NB4 (cell line): ENCODE measurements at regions not wholly inside any gene's neighbourhood (a gene's known extent, or its start where the extent isn't known, plus 50 kb on each side); places are given as distances from the start of the nearest gene placed in this dataset.

ENCODE experiments used
- DNase-seq: peaks from one replicate; pipeline ENCODE4 v3.0.0; 2010; ENCODE audit warnings: low read depth
- H3K4me3 ChIP-seq: one replicate; pipeline ENCODE4 v1.5.1; 2011; ENCODE audit warnings: mild to moderate bottlenecking, low read depth, low read length, moderate library complexity
- MYC ChIP-seq: IDR thresholded peaks from 2 replicates; pipeline ENCODE4 v1.6.1; 2011; ENCODE audit warnings: low read depth, low read length
- POLR2A ChIP-seq: IDR thresholded peaks from 2 replicates; pipeline ENCODE4 v1.6.1; 2011; ENCODE audit warnings: mild to moderate bottlenecking; ENCODE audit not compliant: insufficient read length; ENCODE audit errors: extremely low read depth
- TF ChIP-seq, protein P1 (sequence below): IDR thresholded peaks from one replicate; pipeline ENCODE4 v1.5.1; 2012; ENCODE audit warnings: low read depth, low read length
- TF ChIP-seq, protein P2 (sequence below): IDR thresholded peaks from 2 replicates; pipeline ENCODE4 v1.6.1; 2011; ENCODE audit warnings: low read depth, low read length

DNA sequence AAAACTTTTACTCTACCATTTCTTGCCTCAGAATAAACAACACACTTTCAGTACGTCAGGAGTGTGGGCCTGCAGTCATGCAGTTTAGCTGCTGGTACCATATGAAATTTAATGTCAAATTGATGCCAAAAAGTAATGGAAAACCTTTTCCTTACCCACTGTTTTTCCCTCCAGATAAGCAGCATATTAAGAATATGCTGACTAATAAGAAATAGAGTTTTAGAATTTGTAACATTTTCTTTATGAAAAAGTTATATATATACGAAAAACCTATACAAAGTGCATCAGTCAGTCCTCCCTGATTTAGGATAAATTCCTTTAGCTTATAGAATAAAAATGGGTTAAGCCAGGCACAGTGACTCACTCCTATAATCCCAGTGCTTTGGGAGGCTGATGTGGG is 206.8 kb upstream of the PPARGC1A start:
- TF ChIP-seq, protein P1, sequence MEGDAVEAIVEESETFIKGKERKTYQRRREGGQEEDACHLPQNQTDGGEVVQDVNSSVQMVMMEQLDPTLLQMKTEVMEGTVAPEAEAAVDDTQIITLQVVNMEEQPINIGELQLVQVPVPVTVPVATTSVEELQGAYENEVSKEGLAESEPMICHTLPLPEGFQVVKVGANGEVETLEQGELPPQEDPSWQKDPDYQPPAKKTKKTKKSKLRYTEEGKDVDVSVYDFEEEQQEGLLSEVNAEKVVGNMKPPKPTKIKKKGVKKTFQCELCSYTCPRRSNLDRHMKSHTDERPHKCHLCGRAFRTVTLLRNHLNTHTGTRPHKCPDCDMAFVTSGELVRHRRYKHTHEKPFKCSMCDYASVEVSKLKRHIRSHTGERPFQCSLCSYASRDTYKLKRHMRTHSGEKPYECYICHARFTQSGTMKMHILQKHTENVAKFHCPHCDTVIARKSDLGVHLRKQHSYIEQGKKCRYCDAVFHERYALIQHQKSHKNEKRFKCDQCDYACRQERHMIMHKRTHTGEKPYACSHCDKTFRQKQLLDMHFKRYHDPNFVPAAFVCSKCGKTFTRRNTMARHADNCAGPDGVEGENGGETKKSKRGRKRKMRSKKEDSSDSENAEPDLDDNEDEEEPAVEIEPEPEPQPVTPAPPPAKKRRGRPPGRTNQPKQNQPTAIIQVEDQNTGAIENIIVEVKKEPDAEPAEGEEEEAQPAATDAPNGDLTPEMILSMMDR: no peak
- TF ChIP-seq MYC (no peak), POLR2A (no peak)
- TF ChIP-seq, protein P2, sequence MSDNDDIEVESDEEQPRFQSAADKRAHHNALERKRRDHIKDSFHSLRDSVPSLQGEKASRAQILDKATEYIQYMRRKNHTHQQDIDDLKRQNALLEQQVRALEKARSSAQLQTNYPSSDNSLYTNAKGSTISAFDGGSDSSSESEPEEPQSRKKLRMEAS: no peak
- no peak overlapping the region for H3K4me3 ChIP-seq
- DNase-seq: no peak

DNA sequence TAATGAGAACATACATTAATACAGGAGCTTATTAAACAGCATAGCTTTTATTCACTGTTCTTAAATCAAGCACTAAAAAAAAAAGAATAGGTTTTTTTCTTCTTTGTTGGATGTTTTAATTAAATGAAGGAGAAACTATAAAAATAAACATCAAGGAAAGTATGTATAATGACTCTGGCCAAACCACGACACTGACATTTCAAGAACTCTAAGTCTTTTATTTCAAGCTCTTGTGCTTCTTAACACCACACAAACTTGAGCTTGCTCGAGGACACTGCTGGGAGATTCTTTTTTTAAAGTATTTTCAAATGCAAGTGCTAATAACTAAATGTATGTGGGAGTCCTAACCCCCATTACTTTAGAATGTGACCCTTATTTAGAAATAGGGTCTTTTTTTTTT is 204.9 kb upstream of the PPARGC1A start:
- DNase-seq: no peak
- TF ChIP-seq, protein P2: no peak
- TF ChIP-seq, protein P1: no peak
- no peak for TF ChIP-seq MYC
- no peak for TF ChIP-seq POLR2A

DNA sequence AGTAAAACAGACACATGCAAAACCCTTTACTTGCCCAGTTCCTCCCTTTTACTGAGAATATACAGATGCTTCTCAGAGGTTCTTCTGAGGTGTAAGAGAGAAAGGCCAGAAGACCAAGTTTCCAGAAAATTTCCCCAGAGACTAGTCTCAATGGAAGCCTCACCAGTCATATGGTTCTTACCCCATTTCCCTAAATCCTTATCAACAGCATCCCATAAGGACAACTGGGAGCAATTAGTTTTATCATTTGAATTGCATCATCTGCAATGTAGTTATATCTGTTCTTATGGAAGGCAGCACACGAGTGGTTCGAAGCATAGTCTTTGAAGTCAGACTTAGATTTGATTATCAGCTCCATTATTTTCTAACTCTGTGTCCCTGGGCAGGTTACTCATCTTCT is 203.6 kb upstream of the PPARGC1A start:
- H3K4me3 ChIP-seq: no peak overlapping the region
- TF ChIP-seq, protein P1: no peak
- TF ChIP-seq, protein P2: no peak
- TF ChIP-seq POLR2A: no peak
- TF ChIP-seq MYC: no peak
- DNase-seq: no peak

More for the DNA sequence above, 204.9 kb upstream of the PPARGC1A start:
- no peak overlapping the region for H3K4me3 ChIP-seq

DNA sequence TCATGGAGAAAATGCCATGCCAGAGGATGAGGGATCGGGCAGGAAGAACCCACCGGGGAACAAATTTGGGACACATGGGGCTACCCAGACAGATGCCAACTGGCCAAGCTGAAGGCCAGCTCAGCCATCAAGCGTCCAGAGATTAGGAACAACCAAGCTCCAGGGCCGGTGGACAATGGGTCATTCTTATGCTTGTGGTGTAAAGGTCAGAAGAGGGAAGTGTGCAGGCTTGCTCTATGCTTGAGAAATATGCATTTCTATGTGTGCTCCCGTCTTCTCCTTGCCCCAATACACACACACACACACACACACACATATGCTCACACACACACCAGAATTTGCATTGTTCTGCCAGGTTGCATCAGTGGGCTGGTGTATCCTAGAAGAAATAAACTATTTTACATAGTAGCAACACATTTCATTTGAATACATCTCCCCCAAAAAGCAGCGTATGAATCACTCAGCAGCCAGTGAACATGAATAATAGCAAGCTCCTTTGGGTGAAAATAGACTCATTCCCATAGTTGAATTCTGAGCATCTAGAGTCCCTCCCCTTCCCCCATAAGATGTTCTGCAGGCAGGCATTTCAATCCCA is 201.9 kb upstream of the PPARGC1A start:
- no peak for TF ChIP-seq POLR2A
- DNase-seq: no peak
- no peak overlapping the region for H3K4me3 ChIP-seq

DNA sequence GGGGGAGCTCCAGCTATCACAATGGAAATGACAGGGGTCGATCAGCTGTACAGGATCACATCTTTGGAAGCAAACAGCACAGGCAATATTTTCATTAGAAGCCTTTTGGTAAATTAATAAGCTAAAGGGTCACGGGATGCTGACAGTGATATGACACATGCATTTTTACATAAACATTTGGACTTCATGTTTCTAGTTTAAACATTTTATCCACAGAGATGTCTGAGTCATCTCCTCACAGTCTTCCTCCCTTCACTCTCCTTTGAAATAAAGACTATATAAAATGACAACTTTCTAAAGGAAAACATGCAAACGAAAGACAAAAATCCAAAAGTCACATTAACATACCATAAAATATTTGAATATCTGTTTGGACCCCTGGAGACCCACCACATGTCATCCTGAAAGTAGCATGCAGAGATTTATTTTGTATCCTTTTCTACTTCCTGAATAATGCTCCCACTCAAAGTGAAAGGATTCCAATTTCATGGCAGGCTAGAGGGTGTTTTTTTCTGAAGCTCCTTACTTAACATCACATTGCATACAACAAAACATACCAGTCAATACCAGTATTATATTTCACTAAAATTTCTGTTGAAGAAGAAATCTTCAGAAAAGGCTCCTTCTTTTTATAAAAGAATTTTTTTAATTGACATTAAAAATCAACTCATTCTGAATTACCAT is 200.1 kb upstream of the PPARGC1A start:
- DNase-seq: no peak
- H3K4me3 ChIP-seq: no peak overlapping the region
- TF ChIP-seq, protein P2: no peak
- TF ChIP-seq POLR2A (no peak), MYC (no peak)

DNA sequence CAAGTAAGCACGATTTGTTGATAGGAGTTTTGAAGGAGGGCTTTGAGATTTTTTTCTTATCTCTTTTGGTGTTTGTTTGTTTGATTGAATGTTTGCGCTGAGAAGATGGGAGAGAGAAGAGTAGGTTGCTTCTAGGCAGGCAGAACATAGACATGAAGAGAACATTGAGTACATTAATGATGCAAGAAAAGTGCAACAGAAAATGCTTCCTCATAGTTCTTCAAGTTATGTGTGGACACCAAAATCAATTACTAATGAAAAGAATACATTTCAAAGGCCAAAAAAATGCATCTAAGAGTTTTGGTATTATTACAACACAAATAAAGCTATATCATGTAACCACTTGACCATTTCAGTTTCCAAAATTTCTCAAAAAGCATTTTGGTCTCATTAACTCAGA is 191.0 kb upstream of the PPARGC1A start:
- TF ChIP-seq, protein P1: no peak
- TF ChIP-seq MYC (no peak), POLR2A (no peak)
- TF ChIP-seq, protein P2: no peak
- no peak overlapping the region for H3K4me3 ChIP-seq

More for the DNA sequence above, 191.0 kb upstream of the PPARGC1A start:
- DNase-seq: no peak
